ENCODE measurements at regions not wholly inside any gene's neighbourhood (a gene's known extent, or its start where the extent isn't known, plus 50 kb on each side); places are given as distances from the start of the nearest gene placed in this dataset.
"Not testable (repeated sequence)": the region's sequence is repeated elsewhere in the genome, so short reads cannot be mapped to it uniquely, and the experiment has no call there.

DNA sequence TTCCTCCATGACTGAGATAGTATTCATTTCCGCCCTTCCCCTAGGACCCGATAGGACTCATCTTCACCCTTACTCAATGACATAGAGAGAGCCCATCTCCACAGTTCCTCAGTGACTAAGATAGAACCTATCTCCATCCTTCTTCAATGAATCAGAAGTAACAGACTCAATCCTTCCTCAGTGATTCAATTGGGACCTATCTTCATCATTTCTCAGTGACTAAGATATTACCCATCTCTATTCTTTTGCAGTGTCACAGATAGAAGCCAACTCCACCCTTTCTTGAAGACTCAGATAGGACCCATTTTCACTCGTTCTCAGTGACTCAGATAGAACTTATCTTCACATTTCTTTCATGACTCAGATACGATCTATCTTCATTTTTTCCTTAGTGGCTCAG, 164.6 kb downstream of the FBXO4 start:
- DNase-seq = no peak

- no peak for DNase-seq
These were observed 165.1 kb downstream of the FBXO4 start for GRCh38 chr5:42090162-42090561.

GRCh38 chr5:42099846-42100245, 174.8 kb downstream of the FBXO4 start:
- not testable (repeated sequence) for DNase-seq

DNA sequence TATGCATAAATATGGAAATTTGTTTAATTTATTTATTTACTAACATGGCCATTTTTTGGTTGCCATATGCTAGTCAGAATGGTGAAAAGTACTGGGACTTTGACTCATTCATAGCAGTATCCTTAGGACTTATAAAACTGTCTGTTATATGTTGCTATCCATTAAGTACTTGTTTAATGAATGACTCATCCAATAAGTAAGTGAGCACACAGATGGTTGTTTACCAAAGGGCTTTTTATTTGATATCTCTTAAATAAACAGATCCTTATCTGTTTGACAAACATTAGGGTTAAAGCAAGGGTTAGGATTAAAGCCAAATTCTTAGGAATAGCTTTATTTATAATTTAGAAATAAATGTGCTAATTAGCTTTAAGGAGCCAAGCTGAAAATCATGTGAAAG, 183.4 kb downstream of the FBXO4 start:
- DNase-seq = no peak

- DNase-seq = no peak
These were observed 184.0 kb downstream of the FBXO4 start for GRCh38 chr5:42109006-42109572.

- not testable (repeated sequence) for DNase-seq
These were observed 190.6 kb downstream of the FBXO4 start for GRCh38 chr5:42115721-42116120.

DNA sequence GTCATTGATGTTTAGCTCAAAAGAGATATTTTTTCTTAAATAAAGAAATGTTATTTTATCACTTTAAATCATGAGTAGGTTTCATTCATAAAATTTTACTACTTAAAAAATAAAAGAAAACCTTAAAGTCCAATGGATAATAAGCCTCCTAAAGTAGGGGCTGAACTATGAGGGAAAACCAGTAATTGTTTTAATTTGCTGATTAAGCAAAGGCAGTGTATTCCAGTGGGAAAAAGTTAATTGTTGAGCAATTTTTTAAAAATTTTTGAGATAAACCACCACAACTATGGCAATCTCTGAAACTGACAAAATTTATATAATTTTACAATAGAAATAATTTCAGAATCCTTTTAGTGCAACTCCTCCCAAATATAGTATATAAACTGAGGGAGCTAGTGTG, 195.0 kb downstream of the FBXO4 start:
- DNase-seq = no peak

- no peak for DNase-seq
These were observed 196.3 kb downstream of the FBXO4 start for GRCh38 chr5:42121401-42121800.

- no peak for DNase-seq
These were observed 206.0 kb downstream of the FBXO4 start for GRCh38 chr5:42131081-42131480.

GRCh38 chr5:42143361-42143760, 218.3 kb downstream of the FBXO4 start:
- DNase-seq = no peak

DNA sequence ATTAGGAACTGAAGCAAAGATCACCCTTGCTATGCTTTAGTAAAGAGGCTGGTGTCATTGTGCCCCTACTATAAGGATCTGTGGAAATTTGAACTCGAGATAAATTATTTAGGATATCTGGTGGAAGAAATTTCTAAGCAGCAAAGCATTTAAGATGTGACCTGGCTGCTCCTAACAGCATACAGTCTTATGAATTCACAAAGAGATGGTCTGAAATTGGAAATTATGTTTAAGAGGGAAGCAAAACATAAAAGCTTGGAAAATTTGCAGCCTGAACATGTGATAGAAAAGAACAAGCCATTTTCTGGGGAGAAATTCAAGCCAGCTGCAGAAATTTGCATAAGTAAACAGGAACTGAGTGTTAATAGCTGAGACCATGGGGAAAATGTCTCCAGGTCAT, 223.7 kb downstream of the FBXO4 start:
- DNase-seq = no peak

GRCh38 chr5:42157215-42157614, 232.1 kb downstream of the FBXO4 start:
- DNase-seq = no peak

DNA sequence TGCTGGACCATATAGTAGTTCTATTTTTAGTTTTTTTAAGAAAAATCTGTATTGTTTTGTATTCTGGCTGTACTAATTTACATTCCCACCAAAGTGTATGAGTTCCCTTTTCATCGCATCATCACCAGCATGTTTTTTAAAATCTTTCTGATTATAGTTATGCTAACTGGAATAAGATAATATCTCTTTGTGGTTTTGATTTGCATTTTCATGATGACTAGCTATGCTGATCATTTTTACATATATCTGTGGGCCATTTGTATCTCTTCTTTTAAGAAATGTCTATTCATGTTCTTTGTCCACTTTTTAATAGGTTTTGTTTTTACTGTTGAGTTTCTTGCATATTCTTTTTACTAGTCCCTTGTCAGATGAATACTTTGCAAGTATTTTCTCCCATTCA, 238.0 kb downstream of the FBXO4 start:
- no peak for DNase-seq

DNA sequence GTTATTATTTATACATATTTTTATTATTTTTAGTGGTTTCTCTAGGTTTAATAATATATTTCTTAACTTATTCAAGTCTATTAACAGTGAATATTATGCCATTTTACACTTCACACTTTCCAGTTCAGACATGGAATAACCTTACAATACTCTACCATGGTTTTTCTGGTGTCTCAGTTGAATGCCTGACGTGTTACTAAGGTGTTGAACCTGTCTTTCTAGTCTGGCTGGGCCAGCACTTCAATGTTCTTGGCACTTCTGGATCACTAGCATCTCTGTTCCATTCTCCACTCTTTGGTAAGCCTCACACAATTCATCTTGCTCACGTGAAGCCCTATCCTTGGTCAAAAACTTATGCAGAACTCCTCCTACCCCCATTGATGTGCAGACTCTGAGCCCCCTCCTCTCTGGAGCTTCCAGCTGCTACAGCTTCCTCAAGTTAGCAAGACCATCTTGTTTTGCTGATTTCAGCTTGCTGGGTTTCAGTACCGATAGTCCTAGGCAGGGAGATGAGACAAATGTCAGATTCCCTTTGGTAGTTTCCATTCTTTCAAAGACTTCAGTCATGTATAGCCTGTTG, 243.1 kb downstream of the FBXO4 start:
- DNase-seq = no peak

- not testable (repeated sequence) for DNase-seq
These were observed 247.1 kb upstream of the GHR start for GRCh38 chr5:42176118-42176517.

- DNase-seq = not testable (repeated sequence)
These were observed 243.4 kb upstream of the GHR start for GRCh38 chr5:42179843-42180242.

DNA sequence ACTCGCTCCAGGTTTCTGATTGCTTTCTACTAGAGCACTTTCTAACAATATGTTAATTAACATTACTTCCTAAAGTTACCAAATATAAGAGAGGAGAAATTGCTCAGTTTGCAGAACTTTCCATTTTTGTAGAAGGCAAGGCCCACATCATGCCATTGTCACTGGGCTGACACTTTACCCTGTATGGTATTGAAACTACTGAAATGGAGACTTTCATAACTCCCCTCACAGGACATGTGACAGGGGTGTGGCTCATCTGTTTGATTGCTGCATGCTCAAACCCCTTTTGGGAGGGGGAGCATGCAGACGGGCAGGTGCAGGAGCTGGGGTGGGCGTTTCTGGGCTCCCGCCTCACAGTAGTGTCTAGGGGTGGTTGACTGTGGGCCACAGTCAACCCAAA, 206.3 kb upstream of the GHR start:
- no peak for DNase-seq

GRCh38 chr5:42217791-42218190, 205.4 kb upstream of the GHR start:
- DNase-seq = no peak

DNA sequence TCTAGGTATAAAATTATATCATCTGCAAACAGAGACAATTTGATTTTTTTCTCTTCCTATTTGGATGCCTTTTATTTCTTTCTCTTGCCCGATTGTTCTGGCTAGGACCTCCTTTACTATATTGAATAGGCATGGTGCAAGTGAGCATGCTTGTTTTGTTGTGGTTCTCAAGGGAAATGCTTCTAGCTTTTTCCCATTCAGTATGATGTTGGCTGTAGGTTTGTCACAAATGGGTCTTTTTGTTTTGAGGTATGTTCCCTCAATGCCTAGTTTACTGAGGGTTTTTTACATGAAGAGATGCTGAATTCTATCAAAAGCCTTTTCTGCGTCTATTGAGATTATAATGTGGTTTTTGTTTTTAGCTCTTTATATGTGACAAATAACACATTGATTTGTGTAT, 198.2 kb upstream of the GHR start:
- DNase-seq = no peak

- DNase-seq = no peak
These were observed 195.0 kb upstream of the GHR start for GRCh38 chr5:42228279-42228678.

GRCh38 chr5:42230839-42231238, 192.4 kb upstream of the GHR start:
- DNase-seq = no peak

GRCh38 chr5:42235241-42235640, 188.0 kb upstream of the GHR start:
- DNase-seq = no peak

DNA sequence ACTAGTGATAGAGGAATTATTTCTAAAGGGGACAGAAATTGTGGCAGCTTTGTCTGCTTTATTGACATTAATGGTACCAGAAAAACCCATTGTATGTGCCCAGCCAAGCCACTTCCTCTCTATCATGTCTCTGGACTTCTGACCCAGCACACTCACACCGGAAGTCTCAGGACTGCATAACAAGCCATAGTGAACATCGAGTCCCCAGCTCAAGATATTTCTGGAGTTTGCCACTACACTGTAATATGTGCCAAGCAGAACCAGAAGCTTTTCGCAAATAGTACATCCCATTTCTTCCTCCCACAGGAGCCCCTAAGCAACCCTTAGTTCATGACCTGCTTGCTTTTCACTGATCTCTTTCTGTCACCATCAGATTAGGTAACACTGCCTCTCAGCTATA, 187.4 kb upstream of the GHR start:
- DNase-seq = no peak

DNA sequence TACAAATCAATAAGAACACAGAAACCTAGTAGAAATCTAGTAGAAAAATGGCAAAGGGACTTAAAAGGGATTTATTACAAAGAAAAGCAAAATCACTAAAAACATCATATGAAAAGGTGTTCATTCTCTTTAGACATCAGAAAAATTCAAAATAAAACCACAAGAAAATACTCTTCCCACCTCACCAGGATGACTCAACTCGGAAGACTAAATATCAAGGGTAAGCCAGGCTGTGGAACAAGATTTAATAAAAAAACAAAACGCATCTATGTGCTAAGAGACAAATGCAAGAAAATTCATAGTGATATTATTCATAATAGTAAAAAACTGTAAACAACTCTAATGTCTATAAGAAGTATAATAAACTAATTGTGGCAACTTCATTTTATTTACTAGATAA, 181.6 kb upstream of the GHR start:
- DNase-seq = no peak

DNA sequence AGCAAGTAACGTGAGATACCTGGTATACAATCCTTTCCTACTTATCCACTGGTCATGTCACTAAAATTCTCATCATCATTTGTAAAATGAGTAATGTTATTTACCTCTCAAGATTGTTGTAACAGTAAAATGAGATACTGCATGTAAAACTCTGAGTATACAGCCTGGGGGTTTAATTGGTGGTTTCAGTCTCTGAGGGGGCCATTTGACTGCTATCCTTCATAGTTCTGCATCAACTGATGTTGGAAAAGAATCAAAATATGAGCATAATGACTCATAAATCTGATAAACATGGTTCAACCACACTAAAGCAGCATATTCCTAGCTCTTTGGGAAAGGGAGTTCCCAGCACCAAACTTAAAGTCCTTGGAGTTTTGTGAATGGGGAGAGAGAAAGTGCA, 181.0 kb upstream of the GHR start:
- no peak for DNase-seq

All from NK-92 treated with Interleukin-12 subunit alpha and Interleukin-12 subunit beta, amount 100 ng/mL, for 24 hours (cell line).